A172 (cell line): ENCODE measurements at regions not wholly inside any gene's neighbourhood (a gene's known extent, or its start where the extent isn't known, plus 50 kb on each side); places are given as distances from the start of the nearest gene placed in this dataset.
"Not testable (repeated sequence)": the region's sequence is repeated elsewhere in the genome, so short reads cannot be mapped to it uniquely, and the experiment has no call there.

Experiments
- DNase-seq: peaks from one replicate; pipeline ENCODE4 v3.0.0-alpha.2; 2015; ENCODE audit warnings: low spot score

DNA sequence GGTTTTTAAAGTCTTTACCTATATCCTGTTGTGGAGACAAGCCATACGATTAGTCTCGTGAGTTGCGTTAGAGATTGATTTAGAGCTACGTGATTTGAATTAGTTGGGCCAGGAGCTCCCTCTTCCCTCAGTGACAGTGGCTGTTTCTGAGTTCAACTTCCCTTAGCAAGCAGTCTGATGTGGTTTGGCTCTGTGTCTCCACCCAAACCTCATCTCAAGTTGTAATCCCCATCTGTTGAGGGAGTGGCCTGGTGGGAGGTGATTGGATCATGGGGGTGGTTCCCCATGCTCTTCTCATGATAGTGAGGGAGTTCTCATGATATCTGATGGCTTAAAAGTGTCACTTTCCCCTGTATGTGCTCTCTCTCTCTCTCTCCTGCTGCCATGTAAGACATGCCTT is 192.9 kb upstream of the PTGFR start:
- no peak for DNase-seq

DNA sequence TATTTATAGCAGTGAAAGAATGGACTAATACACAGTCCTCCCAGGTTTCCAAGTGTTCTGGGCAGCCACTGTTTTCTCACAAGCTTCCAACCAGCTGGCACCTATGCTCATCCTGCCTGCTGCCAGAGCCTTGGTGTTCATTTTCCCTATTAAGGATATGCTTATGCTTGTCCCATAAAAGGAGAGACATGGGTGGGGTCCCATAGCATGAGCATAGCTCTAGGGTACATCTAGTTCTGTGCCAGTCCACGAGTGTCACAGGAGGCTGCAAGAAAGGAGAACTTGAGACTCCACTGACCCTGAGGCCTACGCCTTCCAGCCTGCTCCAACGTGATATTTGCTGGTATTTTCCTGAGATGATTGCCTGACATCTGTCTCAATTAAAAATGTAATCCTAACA is 192.4 kb upstream of the PTGFR start:
- DNase-seq = no peak

DNA sequence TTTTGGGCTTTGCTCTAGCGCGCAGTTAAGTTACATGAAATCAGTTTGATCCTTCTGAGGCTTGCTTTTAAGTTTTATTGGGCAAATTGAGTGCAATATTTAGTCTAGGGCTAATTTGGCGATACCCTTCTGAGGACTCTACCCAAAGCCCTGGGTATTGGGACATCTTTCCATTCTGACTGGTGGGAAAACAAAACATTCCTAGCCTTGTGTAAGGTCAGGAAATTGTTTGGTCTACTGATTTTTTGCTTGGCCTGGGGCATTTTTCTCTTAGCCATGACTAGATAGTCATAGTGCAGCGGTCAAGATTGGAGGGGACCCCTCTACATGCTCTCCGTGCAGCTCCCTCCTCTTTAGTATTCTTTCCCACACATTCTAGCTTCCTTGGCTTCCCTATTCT is 189.6 kb upstream of the PTGFR start:
- no peak for DNase-seq

DNA sequence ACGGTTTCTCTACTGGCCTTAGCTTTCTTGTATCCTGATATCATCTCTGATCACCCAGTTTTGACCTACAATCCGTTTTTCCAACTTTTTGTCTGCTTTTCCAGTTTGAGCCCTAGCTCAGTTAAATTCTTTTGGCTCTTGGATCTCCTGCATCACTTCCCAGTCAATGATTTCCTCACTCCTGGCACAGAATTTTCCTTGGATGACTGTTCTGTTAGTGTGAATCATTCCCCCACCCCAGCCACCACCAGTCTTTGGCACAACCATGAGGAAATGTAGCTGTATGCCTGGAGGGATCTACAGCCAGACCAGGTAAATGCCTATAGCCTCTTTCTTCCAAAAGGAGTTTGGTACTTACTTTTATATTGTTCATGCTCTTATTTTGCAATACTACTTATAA is 187.2 kb upstream of the PTGFR start:
- peak; percentile 68 for DNase-seq

DNA sequence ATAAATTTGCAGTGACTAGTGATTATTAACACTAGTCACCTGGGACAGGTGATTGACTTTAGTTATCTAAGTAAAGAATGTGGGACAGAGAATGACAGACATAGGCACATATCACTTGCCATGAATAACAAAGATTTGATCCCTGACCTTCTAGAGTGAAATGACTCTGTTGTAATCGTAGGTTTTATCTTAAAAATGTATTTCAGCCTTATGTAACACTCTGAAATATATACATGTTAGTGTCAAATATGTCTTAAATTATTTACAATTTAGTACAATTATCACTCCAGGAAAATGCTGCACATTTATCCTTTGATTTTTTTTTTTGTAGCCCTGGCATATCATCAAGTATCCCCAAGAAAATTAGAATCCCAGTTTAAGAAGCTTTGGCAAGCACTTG is 186.4 kb upstream of the PTGFR start:
- no peak for DNase-seq

DNA sequence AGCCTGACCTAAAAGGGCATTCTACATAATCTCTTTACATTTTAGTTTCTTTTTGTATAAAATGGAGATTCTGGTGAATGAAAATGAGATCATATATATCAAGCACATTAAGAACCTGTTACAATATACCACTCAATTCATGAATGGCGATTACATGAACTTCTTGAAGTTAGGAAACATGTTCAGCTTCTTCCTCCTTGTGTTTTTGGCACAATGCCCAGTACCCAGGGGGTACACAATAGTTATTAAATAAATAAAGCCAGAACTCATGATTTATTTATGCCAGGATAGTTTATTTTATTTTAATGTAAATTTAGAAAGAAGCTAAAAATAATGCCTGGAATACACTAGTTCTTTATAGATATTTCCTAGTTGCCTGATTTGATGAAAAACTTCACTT is 186.0 kb upstream of the PTGFR start:
- no peak for DNase-seq

DNA sequence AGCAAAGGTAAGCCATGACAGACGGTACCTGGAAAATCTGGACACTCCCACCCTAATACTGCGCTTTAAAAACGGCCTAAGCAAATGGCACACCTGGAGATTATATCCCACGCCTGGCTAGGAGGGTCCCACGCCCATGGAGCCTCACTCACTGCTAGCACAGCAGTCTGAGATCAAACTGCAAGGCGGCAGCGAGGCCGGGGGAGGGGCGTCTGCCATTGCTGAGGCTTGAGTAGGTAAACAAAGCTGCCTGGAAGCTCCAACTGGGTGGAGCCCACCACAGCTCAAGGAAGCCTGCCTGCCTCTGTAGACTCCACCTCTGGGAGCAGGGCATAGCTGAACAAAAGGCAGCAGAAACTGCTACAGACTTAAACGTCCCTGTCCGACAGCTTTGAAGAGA is 180.5 kb upstream of the PTGFR start:
- not testable (repeated sequence) for DNase-seq

DNA sequence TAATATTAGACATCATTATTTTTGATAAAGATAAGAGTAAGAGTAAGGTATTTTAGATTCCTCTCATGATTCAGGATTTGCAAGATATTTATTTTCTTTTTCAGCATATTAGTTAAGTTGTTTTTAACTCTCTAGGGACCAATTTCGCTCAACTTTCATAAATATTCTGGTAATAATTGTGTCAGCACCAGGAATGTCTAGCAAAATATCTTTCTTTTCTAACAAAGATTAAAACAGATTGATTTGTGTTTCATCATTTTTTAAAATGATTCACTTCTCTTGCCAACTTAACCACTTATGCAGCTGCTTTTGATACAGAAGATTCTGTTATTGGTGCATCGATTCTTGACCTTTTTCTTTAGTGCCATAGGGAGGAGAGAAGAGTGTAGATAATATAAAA is 172.8 kb upstream of the PTGFR start:
- no peak for DNase-seq

DNA sequence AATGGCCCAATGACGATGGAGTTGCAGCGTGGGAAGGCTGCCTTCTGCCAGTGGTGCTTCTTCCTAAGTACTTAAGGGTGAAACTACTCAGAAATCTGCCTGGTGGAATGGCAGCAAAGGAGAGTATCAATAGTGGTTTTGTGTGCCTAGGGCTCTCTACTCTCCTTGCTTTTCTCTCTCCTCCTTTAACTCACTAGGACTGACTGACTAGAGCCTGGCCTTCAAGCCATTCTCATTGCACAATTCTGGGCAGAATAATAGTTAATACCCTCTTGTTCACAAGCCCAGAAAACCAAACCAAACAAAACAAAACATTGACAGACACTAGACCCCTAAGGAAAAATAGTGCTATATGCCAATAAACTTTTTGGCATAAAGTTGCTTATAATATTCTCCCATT is 171.2 kb upstream of the PTGFR start:
- DNase-seq = no peak

DNA sequence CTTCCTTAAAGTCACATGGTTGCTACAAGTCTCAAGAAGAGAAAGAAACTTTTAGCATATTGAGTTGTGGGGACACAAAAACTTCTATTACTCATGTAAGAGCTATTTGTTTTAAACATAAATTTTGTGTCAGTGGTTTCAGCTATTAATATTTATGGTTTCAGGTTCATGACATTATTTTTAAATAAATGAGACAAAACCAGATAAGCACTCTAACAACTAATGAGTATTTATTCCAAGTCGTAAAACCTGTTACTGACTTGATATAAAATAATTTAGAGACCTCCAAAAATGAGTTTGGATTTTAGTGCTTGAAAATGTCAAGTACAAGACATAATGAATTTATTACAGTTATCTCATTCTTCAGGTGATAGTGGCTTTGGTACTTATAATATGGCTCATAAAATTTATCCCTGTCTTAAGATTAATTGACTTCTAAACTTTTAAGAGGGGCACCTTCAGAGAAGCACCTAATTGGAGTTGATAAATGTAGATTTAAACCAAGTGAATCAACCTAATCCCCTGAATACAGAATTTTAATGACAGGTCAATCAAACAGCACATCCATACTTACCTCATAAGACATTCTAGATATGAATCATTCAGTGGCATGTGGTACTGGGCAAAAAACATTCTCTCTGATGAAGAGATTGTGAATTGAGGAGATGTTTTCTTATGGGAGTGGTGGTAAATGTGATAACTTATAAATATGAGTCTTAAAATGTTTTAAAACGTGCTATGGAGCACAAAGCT is 167.7 kb upstream of the PTGFR start:
- DNase-seq = peak; percentile 57

DNA sequence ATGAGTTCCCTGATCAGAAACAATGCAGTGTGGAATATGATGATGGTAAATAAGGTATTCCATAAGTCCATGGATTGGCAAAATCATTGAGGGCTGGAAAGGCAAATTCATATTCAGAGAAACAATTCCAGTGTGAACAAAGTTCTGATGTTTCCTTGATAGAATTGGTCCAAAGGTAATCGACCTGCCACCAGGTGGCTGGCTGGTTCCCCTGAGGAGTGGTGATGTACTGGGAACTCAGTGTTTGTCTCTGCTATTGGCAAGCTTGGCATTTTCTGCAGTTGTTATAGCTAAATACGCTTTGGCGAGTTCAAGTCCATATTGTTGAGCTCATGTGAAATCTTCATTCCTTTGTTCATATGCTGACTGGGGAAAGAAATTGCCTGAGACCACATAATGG is 165.5 kb upstream of the PTGFR start:
- DNase-seq = no peak

DNA sequence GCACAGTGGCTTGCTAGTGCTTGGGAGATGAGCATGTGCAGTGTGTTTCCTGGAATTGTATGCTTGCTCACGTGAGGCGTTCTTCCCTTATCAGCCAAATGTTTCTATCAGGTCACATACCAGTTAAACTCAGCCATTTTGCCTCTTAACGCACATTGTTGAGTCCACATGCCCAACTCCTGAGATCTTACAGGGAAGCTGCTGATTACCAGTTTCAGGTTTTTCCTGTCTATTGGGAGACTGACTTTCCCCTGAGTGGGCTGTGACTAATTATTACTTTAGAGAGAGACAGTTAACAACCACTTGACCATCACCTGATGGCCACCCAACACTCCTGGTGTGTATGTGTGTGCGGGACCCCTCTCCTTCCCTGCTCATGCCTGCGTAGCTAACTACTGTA is 161.3 kb upstream of the PTGFR start:
- no peak for DNase-seq

DNA sequence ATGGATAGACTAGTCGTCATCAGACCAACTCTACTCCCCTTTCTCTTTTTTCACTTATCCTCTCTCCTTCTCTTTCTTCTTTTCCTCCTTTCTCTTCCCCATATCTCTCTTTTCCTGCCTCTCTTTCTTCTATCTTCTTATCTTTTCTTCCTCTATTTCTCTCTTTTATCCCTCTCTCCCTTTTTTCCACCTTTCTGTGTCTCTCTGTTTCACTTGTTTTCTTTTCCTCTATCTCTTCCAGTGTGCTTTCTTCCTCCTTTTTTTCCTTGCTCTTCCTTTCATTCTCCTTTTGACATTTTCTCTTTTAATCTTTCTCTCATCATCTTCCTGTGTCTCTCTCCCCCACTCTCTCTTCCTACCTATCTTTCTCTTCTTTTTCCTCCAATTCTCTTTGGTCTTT is 159.0 kb upstream of the PTGFR start:
- no peak for DNase-seq

DNA sequence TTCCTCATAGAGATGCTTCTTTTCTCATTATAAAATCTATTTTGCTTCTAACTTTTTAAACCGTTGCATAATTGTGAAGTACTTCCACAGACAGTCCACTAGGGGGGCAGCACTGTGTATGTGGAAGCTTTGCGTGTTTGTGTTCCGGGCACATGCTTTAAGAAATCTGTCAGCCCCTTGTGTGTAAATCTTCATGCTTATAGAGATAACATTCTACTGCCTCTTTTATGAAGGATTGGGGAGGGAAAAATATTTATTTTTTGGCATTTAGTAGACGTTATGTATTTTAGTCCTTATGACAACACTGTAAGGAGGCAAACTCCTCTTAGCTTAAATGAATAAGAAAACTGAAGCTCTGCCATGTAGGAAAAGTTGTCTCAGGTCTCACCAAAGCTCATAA is 157.3 kb upstream of the PTGFR start:
- DNase-seq = no peak

DNA sequence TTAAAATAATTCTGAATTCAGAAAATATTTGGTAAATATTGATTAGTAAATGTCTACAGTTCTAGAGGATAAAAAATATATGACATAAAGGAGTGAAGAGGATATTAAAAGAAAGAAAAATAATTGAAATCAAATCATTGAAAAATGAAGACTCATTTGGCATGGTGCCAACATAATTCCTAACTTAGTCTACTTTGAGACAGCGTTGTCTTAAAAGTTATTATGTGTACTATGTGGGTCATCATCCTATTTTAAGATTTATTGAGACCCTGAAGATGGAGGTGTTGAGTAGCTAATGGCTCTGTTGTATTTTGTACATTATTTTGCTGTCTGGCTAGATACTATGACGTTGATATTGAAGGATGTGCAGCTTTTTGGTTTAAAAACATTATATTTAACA is 156.7 kb upstream of the PTGFR start:
- DNase-seq = no peak

DNA sequence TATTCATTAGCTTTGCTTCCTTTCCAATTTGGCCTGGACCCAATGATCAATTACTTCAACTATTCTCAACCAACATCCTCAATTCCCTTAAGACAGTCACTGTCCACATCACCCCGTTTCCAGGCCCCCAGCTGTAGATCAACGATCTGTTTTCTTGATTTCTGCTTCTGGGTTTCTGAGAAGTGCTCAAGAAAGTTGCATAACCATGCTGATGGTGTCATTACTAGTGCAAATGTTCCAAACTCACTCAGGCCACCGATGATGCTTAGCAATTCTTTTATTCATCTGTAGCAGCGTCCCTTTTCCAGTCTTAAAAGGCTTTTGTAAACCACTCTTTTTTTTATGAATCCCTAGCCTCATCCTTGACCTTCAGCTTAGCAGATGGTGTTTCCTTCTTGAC is 155.8 kb upstream of the PTGFR start:
- no peak for DNase-seq

DNA sequence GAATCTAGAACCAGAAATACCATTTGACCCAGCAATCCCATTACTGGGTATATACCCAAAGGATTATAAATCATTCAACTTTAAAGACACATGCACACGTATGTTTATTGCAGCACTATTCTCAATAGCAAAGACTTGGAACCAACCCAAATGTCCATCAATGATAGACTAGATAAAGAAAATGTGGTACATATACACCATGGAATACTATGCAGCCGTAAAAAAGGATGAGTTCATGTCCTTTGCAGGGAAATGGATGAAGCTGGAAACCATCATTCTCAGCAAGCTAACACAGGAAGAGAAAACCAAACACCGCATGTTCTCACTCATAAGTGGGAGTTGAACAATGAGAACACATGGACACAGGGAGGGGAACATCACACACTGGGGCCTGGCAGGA is 154.0 kb upstream of the PTGFR start:
- not testable (repeated sequence) for DNase-seq

DNA sequence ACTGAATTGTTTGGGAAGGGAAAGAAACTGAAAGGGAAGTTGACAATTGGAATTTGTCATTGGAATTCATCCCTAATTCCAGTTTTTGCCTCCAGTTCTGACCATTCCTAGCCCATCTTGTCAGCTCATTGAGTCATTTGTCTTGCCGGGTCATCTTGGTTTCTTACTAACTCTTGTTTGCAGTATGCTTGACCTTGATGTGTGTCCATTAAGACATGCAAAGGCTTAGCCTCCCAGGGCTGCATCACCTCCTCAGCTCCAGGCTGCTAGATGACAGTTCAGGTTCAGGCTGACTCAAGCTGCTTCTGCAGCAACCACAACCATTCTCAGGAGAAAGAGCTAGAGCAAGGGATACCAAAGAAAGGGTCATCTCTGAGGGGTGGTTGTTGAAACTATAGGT is 151.3 kb upstream of the PTGFR start:
- DNase-seq = peak; percentile 30

DNA sequence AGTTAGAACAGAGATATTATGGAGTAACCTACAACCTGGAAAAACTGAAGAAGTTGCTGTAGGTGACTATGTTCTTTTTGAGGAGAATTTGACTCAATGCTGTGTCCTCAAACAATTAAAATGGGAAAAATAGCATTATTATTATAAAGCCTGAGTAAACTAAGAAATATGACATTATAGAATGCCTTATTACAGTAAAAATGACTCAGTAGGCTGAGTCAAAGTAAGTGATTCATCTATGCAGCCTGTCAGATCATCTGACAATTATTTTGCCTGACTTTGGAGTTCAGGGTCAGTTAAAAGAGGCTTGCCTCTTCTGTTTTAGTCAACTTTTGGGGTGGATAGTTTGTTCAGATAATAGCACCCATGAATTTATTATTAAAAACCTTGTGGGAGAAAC is 150.8 kb upstream of the PTGFR start:
- peak; percentile 67 for DNase-seq

DNA sequence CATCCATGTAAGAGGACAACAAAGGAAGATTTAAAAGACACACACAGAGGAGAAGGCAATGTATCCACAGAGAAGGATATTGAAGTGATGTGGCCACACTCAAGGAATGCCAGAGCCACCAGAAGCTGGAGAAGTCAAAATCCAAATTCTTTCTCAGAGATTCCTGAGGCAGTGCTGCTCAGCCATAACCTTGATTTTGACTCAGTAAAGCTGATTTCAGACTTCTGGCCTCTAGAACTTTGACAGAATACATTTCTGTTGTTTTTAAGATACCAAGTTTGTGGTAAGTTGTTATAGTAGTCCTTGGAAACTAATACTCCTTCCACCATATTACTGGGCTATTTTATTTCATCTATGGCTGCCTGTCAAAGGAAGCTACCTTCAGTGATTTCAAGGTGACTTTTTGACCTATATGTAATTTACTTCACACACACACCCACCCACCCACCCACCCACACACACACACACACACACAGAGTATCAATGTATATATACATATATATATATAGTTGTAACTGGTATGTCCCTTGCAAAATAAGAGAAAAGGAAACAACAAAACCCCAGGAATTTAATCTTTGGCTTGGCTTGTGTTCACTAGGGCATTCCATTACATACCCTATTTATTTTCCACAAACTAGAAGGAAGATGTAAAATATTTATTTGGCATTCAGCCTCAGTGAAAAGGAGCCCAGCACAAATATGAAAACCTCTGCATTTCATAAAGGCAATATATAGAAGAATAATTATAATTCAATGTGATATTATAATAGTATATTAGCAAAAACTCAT is 142.1 kb upstream of the PTGFR start:
- DNase-seq = no peak

DNA sequence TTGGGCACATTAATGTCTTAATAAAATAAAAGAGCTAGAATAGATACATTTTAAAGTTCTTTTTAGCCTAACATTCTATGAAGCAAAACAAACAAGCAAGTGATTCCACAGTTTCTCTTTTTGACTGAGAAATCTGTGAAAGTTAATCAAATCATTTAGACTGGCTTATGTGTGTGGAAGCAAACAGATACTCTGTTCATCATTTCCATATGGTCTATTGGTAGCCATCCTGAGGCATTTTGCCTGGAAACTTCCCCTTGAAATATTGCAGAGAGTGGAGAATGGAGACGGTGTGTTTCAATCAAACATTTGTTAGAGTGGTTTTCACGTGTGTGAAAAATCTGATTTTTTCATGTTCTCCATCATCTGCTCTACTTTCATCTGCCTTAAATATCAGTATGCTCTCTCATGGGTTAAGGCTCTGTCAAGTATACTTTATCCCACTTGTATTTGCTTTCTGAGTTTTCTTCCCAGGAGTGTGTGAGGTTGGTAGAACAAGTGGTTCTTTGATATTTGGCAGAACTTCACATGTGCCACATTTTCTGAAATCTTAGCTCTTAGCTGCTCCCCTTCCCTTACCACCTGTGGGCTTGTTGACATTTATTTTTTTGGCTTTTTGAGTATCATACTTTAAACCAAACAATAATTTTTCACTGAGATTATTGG is 139.1 kb upstream of the PTGFR start:
- no peak for DNase-seq

DNA sequence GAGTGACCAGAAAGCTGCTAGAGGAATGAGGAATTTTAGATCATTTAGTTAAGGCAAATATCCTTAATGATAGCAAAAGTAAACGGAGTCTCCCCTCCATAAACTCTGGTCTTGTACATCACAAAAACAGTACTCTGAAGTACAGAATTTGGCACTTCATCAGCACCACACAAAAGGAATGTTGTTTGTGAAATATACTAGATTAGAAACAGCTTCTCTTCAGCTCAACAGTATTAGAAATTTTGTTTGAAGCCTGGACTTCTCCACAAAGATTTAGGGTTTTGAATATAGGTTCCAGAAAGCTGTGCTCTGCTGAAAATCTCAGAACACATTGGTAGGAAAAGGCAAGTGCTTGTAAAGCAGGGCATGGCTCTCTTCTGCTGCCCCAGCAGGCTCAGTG is 135.1 kb upstream of the PTGFR start:
- no peak for DNase-seq

DNA sequence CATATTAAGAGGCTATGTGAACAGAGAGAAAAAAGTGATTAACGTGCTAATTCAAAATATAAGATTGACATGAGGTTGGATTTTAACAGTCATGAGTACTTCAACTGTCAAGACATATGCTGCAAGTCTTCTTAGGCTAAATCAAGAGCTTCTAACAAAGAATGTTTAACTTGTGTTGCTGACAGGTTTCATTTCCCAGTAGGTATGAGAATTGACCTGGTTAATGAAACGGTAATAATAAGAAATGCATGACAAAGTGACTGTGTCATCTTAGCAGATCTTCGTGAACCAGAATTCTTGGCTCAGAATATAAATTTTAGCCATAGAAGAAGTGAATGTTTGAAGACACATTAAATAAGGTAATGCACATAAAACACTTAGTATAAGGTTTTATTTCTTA is 132.6 kb upstream of the PTGFR start:
- no peak for DNase-seq
